Esophagus muscularis mucosa (tissue), 4 donors: ENCODE measurements at regions not wholly inside any gene's neighbourhood (a gene's known extent, or its start where the extent isn't known, plus 50 kb on each side); places are given as distances from the start of the nearest gene placed in this dataset.
"Not testable (repeated sequence)": the region's sequence is repeated elsewhere in the genome, so short reads cannot be mapped to it uniquely, and the experiment has no call there.

Experiments used
- EP300 ChIP-seq: sonication (generic); formaldehyde crosslinking; IDR thresholded peaks from one replicate; pipeline ENCODE4 v1.6.1; 2017; ENCODE audit warnings: antibody characterized with exemption
- POLR2A ChIP-seq: fragments of 450-650 bp; IDR thresholded peaks from one replicate; pipeline ENCODE4 v1.6.1; 2017; ENCODE audit warnings: antibody characterized with exemption, moderate library complexity, mild to moderate bottlenecking, low read depth
- POLR2AphosphoS5 ChIP-seq, 2 donors: sonication (generic); formaldehyde crosslinking; IDR thresholded peaks; one replicate each; pipeline ENCODE4 v1.6.1; 2017; ENCODE audit warnings: antibody characterized with exemption in 2 of 2
- TF ChIP-seq, protein P1 (sequence below), 3 experiments: fragments of 200-600 bp in 2 of 3; fragments of 450-650 bp in 1 of 3; sonication (generic) in 2 of 3; IDR thresholded peaks; one replicate each; pipeline ENCODE4 v1.5.1; 2017 to 2019; ENCODE audit warnings: antibody characterized with exemption in 3 of 3, mild to moderate bottlenecking in 2 of 3, moderate library complexity in 1 of 3

DNA sequence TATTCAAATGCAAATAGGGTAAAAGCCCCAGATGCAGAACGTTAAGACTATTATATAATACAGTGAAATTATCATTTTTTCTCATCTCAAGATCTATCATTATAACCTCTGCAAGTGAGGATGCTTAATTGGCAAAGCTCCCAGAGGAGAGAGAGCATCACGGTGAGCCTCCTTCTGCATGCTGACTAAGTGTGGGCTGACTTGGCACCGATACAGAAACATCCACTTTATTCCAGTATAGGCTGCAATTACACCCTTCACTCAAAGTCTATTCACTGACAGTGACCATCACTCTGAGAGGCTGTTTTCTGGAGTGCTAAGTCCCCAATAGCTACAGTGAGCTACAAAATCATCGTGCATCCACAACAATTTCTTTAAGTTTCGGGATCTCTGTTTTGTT is 171.1 kb upstream of the NBPF9 start:
- TF ChIP-seq, protein P1, sequence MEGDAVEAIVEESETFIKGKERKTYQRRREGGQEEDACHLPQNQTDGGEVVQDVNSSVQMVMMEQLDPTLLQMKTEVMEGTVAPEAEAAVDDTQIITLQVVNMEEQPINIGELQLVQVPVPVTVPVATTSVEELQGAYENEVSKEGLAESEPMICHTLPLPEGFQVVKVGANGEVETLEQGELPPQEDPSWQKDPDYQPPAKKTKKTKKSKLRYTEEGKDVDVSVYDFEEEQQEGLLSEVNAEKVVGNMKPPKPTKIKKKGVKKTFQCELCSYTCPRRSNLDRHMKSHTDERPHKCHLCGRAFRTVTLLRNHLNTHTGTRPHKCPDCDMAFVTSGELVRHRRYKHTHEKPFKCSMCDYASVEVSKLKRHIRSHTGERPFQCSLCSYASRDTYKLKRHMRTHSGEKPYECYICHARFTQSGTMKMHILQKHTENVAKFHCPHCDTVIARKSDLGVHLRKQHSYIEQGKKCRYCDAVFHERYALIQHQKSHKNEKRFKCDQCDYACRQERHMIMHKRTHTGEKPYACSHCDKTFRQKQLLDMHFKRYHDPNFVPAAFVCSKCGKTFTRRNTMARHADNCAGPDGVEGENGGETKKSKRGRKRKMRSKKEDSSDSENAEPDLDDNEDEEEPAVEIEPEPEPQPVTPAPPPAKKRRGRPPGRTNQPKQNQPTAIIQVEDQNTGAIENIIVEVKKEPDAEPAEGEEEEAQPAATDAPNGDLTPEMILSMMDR (IDR thresholded peaks at IDR 0.05), result not testable (repeated sequence)
- TF ChIP-seq POLR2A; POLR2AphosphoS5 (IDR thresholded peaks at IDR 0.05); EP300: not testable (repeated sequence)
